Glomerular visceral epithelial cell (primary cell): ENCODE measurements at regions not wholly inside any gene's neighbourhood (a gene's known extent, or its start where the extent isn't known, plus 50 kb on each side); places are given as distances from the start of the nearest gene placed in this dataset.
A peak's percentile ranks its signal among the peaks of the same experiment; 100 is the strongest.

ENCODE experiments used
- DNase-seq: peaks from one replicate; pipeline ENCODE4 v3.0.0-alpha.2; 2016; ENCODE audit errors: extremely low spot score

DNA sequence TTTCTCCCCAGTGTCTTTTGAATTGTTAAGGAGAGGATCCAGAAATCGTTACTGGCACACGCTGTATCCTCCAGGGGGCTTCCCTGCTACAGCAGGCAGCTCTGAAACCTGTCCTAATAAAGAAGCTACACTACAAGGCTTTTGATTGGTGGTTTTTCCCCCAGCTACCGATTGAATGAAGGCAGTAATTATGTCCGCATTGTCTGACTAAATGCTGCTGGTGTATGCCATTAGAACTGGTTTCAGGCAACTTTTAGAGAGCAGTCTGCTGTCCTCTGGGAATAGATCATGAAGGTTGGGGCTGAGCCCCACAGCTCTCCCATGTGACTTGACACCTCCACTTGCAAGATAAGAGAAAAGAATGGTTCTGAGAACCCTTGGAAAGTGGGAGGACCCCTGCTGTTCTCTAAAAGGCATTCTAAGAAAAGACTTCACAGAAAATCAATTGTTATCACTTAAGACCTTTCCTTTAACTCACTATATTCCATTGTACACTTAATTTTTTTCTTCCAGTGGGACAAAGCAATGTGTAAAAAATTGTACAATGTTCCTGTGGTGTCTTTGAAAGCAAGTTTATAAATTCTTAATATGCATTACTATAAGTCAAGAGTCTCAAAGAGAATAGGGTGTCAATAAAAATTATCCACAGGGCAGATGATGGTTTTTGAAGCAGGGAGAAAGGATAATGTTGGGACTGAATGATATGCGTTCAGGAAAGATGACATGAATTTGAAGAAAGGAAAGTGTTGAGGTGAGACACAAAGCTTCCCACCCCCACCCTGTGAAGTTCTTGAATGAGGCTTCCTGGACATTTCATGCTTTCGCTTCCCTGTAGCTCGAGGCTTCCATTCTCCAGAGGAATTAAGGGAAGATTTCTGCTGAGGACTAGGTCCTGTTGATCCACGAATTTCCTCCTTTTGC lies 53.0 kb upstream of the DAZL start:
- DNase-seq, result no peak

DNA sequence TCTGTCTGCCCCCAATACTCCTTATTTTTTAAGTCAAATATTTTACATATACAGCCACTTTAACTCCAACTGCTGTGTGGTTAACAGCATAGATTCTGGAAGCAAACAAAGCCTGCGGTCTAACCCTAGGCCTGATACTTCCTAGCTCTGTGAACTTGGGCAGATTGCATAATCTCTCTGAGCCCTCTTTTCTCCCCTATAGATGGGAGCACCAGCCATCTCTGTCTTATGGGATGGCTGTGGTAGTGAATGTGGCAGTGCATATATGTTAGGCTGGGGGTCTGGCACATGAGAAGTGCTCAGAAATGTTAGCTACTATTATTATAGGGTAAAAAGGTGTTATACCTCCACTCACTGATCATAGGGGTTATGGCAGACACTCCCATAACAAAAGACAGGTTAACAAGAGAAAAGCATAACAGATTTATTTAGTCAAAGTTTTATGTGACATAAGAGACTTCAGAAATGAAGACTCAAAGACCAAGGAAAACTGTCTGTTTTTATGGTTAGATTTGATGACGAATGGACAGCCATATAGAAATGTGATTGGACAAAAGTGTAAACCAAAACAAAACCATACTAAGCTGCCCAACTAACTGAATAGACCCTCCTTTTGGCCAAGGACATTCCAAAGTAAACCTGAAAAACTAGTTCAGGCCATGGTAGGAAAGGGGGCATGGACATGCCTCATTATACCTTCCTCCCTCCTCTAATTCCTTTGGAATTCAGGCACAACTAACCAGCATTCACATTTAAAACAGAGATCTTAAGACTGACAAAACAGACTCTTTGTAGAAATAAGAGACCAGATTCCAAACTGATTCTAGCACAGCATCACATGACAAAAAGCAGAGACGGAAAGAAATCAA lies 53.9 kb upstream of the DAZL start:
- DNase-seq, result no peak

DNA sequence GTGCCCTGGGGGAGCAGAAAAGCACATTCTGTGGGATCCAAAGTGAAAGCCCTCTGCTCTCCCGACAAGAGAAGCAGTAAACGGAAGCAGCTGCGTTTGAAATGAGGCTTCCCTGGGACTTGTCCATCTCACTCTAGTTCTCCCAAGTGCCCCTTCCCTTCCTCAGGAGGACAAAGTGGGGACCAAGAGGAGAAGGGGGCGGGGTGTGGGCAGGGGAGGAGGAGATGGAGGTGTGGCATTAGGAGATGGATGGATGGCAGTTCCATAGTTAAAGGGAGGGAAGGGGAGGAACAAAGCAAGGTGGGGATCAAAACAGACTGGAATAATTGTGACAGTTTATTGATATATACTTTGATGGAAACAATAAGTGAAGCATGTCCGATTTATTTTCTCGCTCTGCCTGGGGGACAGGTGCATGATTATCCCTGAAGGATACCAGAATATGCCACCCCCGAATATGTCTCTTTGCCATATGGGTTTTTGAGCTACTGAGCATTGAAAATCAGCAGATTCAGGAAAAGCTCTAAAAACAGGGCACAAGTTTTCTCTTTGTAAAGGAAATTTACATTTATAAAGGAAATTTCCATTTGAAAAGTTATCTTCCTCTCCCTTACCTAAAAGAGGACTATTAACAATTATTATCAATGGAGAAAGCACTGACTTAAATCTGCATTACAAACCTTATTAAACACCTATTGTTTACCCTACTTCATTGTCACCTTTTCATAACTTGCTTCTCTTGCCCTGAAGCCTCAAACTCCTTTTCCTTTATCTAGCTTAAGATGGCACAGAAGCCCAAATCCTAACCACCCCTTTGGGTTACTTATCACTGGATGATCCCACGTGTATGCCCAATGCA lies 58.9 kb upstream of the DAZL start:
- DNase-seq, result no peak

DNA sequence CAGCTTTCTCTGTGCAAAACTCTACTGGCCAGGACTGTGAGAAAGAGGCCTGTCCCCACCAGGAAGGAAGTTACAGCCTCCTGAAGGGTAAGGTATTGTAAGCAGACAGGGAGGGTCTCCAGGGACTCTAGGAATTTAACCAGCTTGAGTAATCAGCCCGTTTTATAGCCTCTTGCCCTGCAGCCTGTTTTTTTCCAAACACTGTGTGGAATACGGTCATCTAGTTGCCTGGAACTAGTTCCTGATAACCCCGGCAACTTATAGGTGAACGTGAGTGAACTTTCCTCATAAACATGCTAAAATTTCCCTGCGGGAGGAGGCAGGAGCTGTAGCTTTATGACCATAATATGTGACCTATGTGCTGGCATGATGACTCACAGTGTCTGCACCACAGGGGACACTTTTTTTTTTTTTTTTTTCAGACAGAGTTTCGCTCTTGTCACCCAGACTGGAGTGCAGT lies 60.1 kb upstream of the DAZL start:
- peak; percentile 1 for DNase-seq

DNA sequence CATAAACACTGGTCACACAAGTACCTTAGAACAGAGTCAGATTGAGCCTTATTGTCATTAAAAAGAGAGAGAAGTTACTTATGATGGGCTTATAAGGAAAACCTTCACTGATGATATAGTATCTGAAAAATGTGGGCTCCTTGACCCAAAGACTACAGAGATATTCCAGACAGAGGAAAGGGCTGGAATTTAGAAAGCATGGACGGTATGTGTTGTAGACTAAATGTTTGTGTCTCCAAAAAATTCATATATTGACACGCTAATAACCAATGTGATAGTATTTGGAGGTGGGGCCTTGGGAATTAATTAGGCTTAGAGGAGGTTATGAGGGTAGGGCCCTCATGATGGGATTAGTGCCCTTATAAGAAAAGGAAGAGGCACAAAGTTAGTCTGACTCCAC lies 61.0 kb upstream of the DAZL start:
- no peak for DNase-seq

DNA sequence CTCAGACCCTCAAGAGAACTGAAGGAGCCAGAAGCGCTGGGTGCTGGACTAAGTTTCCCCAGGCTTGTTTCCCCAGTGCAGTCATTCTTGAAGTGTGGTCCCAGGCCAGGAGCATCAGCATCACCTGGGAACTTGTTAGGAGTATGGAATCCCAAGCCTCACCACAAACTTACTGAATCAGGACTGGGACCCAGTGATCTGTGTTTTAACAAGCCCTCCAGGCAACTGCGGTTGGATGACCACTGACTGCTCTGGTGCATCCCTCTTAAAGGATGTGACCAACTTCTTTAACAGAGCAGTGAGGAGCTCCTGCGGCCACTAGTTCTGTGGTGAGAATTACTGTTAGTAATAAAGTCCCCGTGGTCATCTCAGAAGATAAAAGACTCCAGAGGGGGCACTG lies 62.4 kb upstream of the DAZL start:
- DNase-seq, result peak; percentile 85

DNA sequence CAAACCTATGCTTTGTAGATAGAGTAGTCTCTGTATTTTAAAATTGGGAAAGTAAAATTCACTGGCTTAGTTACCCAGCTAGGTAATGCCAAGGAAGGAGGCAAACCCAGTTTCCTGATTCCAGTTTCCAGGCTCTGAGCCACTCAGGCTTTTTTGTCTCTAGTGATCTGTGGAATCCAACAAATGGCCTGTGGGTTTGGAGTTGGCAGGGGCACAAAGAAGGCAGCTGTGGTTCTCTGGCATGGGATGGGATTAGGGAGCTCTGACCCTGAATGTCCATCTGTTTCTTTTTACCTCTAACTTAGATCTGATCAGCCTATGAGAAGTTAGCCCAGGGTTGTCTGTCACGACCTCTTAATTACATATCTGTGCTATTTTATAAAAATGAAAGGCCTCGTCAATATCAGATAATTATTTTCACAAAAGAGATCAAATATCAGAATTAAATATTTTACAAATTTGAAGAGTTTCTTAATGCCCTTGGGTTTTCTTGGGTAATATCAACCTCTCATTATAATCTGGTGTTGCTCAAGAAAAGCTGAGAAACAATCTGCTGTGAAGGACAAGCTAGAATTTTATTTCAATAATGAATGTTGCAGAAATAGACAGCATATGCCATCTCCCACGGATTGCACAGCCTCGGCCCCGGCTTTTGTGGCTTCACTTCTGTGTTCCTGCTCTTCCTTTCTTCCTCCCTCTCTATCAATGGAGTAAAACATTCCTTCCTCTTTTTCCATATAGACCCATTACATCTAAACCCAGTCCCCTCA lies 63.7 kb upstream of the DAZL start:
- no peak for DNase-seq

DNA sequence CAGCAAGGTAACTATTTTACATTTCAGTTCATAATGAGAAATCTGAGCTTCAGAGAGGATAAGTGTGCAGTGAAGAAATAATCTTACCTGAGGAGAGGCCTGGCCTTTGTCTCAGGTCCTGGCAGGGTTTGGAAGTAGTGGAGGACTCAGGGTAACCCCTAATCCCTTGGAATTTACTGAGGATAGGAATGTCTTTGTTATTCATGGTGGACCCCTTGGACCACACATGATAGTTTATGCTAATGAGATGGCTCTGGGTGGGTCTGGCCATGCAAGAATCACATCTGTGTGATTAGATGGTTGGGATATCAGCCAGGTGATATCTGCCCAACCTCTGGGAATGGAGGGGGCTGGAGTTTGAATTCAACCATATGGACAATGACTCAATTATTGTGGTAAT lies 65.0 kb upstream of the DAZL start:
- no peak for DNase-seq

DNA sequence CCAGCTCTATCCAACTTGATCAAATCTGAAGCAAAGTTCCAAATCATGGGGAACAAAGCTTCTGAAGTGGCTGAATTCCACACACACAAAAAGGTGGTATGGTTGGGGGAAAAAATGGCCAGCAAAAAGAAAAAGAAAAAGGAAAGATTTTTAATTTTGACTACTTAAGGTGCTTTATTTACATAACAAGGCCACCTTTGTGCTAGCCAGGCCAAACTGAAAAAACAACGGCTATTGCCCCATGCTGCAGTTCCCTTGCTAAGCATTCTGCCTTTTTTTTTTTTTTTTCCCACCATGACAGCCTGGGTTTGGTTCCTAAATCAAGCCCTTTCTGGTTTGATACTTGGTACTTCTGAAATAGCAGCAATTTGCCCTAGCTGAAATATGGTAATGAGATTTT lies 66.5 kb upstream of the DAZL start:
- DNase-seq, result no peak

DNA sequence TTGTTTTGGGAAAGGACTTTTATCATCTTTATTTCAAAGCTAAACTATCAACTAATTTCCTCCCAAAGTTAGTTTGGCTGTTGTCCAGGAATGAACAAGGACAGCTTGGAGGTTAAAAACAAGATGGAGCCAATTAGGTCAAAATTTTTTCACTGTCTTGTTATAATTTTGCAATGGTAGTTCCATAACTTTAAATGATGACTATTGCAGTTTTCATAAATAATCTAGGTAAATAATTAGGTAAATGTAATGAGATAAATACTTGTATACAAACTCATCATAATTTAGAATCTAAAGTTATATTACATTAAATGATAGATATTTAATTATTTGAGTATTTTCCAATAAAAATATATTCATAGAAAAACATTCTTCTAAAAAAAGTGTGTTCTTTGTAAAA lies 68.3 kb upstream of the DAZL start:
- DNase-seq, result no peak

DNA sequence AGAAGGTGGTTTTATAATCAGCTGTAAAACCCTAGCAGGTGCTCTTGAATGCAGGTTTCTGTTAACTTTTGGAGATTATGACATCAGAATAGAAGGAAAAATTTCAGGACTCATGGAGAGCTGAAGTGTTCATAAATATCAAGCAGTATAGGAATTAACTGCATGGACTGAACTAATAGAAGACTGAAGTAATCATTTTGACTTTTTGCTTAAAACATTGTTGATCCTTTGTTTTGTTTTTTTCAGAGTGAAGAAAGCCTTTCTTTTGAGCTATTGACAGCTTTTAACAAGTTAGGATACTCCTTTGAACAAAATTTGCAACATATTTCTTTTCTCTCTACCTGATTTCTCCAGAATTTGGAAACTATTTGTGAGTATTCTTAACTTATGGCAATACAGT lies 70.6 kb upstream of the DAZL start:
- DNase-seq, result no peak

DNA sequence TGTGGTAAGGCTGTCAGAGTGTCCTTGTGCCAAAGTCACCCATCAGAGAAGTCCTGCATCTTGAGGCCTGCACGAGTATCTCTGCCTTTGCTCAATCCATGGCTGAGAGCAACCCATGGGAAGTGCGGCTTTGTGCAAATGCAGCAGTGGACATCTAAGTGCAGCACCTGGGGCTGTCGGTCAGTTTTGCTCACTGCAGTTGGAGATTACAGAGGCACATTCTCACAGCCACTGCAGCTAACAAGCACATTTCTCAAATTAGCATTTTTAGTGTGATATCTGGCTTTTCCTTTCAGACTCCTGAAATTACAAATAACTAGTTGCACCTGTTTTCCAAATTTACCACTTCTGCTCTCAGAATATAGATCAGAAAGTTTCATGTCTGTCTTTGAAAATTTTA lies 81.5 kb upstream of the DAZL start:
- DNase-seq, result no peak

DNA sequence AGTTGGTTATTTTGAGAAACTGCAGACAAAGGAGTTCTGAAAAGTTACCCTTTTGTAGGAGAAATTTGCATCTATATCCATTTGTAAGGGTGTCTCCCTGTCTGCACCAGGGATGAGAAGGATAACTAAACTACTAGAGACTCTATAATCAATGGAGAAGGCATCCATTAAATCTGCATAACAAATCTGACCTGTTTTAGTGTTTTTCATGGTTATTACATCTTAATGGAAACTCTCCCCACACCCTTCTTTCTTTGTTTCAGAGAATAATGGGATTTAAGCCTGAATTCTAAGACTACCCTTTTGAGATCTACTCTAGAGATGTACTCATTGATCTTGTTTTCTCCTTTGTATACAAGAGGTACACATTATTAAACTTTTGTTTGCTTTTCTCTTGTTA lies 82.0 kb upstream of the DAZL start:
- no peak for DNase-seq

DNA sequence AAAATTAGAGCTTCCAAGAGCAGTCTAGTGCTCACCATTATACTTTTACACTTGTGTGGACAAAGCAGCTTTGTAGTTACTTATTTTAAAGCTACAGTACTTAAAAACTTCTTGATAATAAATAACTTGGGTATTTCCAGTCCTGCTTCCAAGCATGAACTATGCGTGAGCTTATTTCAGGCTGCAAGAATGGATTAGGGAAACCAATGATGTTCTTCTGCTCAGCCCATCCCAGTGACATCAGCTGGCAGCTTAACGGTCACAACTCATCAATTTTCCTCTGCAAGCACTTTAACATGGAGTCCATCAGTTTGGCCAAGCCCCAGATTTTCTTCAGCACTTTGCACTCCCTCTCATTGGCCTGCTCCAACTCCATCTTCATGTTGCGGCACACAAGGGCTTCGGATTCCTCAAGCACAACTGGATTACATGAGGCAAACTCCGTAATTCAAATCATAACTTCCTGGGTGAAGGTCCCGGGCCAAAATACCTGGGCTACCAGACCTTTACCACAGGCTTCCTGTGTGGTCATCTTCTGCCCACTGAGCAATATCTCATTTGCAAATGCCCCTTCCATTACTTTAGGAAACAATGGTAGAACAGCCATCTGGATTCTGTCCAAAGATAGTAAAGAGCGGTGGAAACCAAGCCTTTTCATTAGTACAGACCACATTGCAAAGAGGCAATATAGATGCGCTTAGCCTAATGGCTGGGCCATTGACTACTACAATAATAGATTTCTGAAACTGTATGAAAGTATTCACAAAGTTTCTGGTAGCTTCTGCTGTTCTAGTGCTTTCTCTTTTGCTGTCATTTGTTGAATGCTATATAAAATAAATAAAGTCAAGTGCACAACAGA lies 87.5 kb upstream of the DAZL start:
- peak; percentile 77 for DNase-seq

DNA sequence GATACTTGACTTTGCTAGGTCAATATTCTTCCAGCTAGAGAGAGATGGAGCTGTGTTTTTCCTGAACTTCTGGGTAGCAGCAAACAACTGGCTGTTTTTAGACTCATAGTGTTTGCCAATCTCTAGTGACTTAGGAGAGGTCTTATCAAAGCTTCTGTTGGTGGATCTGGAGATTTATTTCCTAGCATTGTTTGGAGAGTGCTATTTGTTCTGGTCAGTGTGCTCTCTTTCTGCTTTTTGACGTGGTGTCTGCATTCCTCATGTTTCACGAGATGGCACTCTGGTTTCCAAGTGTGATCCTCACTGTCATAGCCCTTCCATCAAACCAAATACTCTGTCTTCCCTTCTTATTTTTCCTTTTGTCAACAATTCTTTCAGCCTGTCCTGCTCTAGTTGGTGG lies 88.6 kb upstream of the DAZL start:
- no peak for DNase-seq

DNA sequence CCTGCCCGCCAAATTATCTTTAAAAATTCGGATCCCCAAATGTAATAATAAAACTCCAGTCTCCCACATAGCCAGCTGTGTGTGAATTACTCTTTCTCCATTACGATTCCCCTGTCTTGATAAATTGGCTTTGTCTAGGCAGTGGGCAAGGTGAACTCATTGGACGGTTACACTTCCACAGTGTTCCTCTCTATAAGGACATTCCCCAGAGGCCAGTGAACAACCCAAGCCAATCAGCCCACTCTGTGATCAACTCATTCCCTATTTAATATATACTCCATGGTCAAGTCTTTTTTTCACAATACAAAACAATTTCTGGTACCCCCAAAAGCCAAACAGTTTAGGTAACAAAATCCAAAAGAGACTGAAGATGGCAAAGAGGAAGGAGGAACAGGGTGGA lies 90.5 kb upstream of the DAZL start:
- DNase-seq, result no peak

DNA sequence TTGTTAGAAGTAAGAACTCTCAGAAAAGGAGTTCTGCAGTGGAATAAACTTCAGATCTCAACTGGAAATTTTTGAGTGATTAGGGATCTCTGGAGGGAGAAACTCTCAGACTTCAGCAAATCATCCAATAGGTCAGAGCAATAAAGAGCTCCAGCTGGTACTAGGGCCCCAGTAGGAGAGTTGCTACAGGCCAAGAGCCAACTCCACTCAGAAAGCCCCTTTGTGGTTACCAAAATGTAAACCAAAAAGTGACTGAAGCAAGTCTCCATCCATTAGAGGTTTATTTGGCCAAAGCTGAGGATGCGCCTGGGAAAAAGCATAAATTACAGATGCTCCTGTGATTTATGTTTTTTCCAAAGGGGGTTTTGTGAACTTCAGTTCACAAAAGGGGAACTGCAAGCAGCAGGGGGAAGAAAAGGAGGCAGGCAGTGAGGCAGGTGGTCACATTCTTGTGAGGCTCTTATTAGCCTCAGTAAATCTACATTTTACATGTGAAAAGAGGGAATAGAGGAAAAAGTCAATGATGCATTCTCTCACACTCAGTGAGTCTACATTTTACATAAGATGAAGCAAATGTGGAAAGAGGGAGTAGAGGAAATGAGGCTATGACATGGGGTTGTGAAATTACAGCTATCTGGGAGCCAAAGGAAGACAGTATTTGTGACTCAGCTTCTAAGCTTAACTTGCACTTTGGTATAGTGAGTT lies 92.4 kb upstream of the DAZL start:
- DNase-seq, result no peak

DNA sequence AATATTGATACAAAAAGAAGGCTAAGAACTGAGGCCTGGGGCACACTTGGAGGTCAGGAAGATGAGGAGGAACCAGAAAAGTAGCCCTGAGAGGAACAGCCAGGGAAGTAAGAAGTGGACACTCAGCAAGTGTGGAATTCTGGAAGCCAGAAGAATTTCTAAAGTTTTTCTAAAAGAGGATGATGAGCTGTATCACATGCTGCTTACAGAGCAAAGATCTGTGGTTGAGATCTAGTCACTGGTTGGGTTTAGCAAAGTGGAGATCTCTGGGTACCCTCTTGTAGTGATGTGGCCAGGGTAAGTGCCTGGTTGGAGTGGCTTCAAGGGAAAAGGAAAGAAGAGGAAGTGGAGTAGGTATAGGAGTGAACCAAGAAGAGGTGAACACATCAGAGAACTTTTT lies 95.4 kb upstream of the DAZL start:
- no peak for DNase-seq

DNA sequence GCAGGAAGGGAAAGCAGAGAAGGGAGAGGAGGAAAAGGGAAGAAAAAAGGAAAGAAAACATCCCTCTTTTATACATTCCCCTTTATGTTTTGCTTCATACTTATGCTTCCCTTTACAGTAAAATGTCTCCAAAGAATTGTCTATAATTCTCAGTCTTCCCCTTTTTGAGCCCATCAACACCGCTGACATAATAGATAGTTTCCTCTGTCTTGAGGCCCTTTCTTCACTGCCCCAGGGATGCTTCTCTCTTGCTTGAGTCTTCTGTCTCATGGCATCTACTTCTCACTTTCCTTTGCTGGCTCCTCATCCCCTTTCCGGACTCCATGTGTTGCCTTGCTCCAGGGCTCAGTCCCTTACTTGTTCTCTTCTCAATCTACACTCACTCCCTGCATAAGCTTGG lies 99.7 kb upstream of the DAZL start:
- DNase-seq, result no peak

DNA sequence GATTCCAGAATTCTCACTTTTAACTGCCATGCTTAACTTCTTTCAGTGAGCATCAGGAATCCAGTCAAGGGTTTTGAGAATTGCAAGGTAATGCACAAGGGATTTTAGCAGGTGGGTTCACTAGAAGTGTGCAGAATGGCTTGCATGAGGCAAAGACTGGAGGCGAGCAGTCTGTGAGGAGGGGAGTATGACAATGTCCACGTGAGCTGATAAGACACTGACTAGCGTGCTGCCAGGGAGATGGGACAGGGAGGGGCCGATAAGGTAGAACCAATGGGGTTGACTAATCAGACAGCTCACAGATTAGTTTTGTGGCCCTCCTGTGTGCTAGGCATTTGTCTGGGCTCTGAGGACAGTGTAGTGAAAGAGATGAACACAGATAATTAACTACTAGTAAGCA lies 102.0 kb upstream of the DAZL start:
- no peak for DNase-seq
